ENCODE measurements at regions not wholly inside any gene's neighbourhood (a gene's known extent, or its start where the extent isn't known, plus 50 kb on each side); places are given as distances from the start of the nearest gene placed in this dataset.

DNA sequence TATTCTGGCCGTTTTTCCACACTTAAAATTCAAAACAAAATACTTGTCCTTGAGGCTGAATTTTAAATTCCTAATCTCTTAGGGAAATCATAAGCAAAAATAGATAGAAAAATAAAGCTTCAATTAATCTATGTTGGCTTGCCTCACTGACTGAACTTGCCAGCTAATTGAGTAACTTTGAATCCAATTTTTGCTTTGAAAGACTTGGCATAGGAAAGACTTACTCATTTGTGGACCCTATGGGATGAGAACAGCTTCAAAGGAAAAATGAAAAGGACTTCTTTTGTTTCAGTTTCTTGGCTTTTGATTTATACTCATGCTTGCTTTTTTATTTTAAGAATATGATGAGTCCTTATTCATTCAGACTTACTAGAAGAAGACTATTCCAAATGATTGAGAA lies 370.7 kb upstream of the RARB start:
- TF ChIP-seq, protein P1, sequence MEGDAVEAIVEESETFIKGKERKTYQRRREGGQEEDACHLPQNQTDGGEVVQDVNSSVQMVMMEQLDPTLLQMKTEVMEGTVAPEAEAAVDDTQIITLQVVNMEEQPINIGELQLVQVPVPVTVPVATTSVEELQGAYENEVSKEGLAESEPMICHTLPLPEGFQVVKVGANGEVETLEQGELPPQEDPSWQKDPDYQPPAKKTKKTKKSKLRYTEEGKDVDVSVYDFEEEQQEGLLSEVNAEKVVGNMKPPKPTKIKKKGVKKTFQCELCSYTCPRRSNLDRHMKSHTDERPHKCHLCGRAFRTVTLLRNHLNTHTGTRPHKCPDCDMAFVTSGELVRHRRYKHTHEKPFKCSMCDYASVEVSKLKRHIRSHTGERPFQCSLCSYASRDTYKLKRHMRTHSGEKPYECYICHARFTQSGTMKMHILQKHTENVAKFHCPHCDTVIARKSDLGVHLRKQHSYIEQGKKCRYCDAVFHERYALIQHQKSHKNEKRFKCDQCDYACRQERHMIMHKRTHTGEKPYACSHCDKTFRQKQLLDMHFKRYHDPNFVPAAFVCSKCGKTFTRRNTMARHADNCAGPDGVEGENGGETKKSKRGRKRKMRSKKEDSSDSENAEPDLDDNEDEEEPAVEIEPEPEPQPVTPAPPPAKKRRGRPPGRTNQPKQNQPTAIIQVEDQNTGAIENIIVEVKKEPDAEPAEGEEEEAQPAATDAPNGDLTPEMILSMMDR (IDR thresholded peaks at IDR 0.05) = no peak
- no peak for TF ChIP-seq ZFX (IDR thresholded peaks at IDR 0.05; ENCODE audit: borderline replicate concordance)
